Mesenchymal stem cell (in vitro differentiated cells and primary cell): ENCODE measurements at regions not wholly inside any gene's neighbourhood (a gene's known extent, or its start where the extent isn't known, plus 50 kb on each side); places are given as distances from the start of the nearest gene placed in this dataset.
"Not testable (repeated sequence)": the region's sequence is repeated elsewhere in the genome, so short reads cannot be mapped to it uniquely, and the experiment has no call there.

Experiments
- DNase-seq: peaks from one replicate; pipeline ENCODE4 v3.0.0-alpha.2; 2013
- H2AFZ ChIP-seq: one replicate; pipeline ENCODE4 v1.6.1; 2013; ENCODE audit warnings: low read depth, mild to moderate bottlenecking, control low read depth, inconsistent platforms, low read length, moderate library complexity
- H2AK5ac ChIP-seq: 2 replicates; pipeline ENCODE4 v1.6.1; 2013; ENCODE audit warnings: low read length, moderate library complexity, mild to moderate bottlenecking, inconsistent platforms; ENCODE audit not compliant: severe bottlenecking
- H2BK120ac ChIP-seq: one replicate; pipeline ENCODE4 v1.6.1; 2013; ENCODE audit warnings: low read depth, mild to moderate bottlenecking, inconsistent platforms, low read length, moderate library complexity
- H2BK12ac ChIP-seq, 2 experiments: one replicate each; pipeline ENCODE4 v1.6.1; 2013; ENCODE audit warnings: inconsistent platforms in 2 of 2, low read length in 2 of 2, mild to moderate bottlenecking in 2 of 2, moderate library complexity in 2 of 2, control low read depth in 1 of 2
- H2BK15ac ChIP-seq: one replicate; pipeline ENCODE4 v1.6.1; 2013; ENCODE audit warnings: mild to moderate bottlenecking, low read depth, inconsistent platforms; ENCODE audit not compliant: poor library complexity, severe bottlenecking
- H2BK5ac ChIP-seq: 2 replicates; pipeline ENCODE4 v1.6.1; 2013; ENCODE audit warnings: low read depth, mild to moderate bottlenecking, low read length, control low read depth, inconsistent platforms; ENCODE audit not compliant: poor library complexity, severe bottlenecking
- H3K14ac ChIP-seq, 2 experiments: one replicate each; pipeline ENCODE4 v1.6.1; 2013; ENCODE audit warnings: inconsistent platforms in 2 of 2, low read length in 2 of 2, control low read depth in 1 of 2, mild to moderate bottlenecking in 1 of 2, moderate library complexity in 1 of 2
- H3K18ac ChIP-seq, 2 experiments: one replicate each; pipeline ENCODE4 v1.6.1; 2013; ENCODE audit warnings: inconsistent platforms in 2 of 2, low read length in 2 of 2, control low read depth in 1 of 2, low read depth in 1 of 2, mild to moderate bottlenecking in 1 of 2
- H3K23ac ChIP-seq, 2 experiments: one replicate each; pipeline ENCODE4 v1.6.1; 2013; ENCODE audit warnings: inconsistent platforms in 2 of 2, low read length in 2 of 2, mild to moderate bottlenecking in 2 of 2, moderate library complexity in 2 of 2, control low read depth in 1 of 2
- H3K27ac ChIP-seq: 2 replicates; pipeline ENCODE4 v1.5.1; 2013; ENCODE audit warnings: mild to moderate bottlenecking, moderate library complexity, low read length, control low read depth, inconsistent platforms; ENCODE audit not compliant: poor library complexity, severe bottlenecking
- H3K27me3 ChIP-seq, 2 experiments: 2 replicates each; pipeline versions ENCODE4 v1.6.1 to v1.7.0; 2013; ENCODE audit warnings: low read length in 2 of 2, mild to moderate bottlenecking in 2 of 2, moderate library complexity in 2 of 2, control low read depth in 1 of 2, inconsistent platforms in 1 of 2; ENCODE audit not compliant: control insufficient read depth in 1 of 2, insufficient read depth in 1 of 2
- H3K36me3 ChIP-seq, 2 experiments: 2 replicates each; pipeline versions ENCODE4 v1.6.1 to v1.7.0; 2013; ENCODE audit warnings: low read length in 2 of 2, control low read depth in 1 of 2, inconsistent platforms in 1 of 2, low read depth in 1 of 2, mild to moderate bottlenecking in 1 of 2; ENCODE audit not compliant: insufficient read depth in 2 of 2, control insufficient read depth in 1 of 2
- H3K4ac ChIP-seq, 2 experiments: one replicate each; pipeline ENCODE4 v1.6.1; 2013; ENCODE audit warnings: inconsistent platforms in 2 of 2, low read length in 2 of 2, mild to moderate bottlenecking in 2 of 2, moderate library complexity in 2 of 2, control low read depth in 1 of 2, low read depth in 1 of 2
- H3K4me1 ChIP-seq: 2 replicates; pipeline ENCODE4 v1.6.1; 2013; ENCODE audit warnings: low read depth, low read length, control low read depth; ENCODE audit not compliant: control insufficient read depth, insufficient read depth
- H3K4me2 ChIP-seq: 2 replicates; pipeline ENCODE4 v1.6.1; 2013; ENCODE audit warnings: low read length, mild to moderate bottlenecking, inconsistent platforms; ENCODE audit not compliant: poor library complexity, severe bottlenecking
- H3K4me3 ChIP-seq, 2 experiments: 2 replicates each; pipeline versions ENCODE4 v1.5.1 to v1.7.0; 2013; ENCODE audit warnings: low read length in 2 of 2, mild to moderate bottlenecking in 2 of 2, control low read depth in 1 of 2, low read depth in 1 of 2; ENCODE audit not compliant: insufficient read depth in 1 of 2
- H3K79me1 ChIP-seq: replicated peaks from 2 replicates; pipeline ENCODE4 v1.6.1; 2013; ENCODE audit warnings: mild to moderate bottlenecking, control low read depth, low read length, inconsistent platforms; ENCODE audit not compliant: poor library complexity, severe bottlenecking
- H3K9ac ChIP-seq: 2 replicates; pipeline ENCODE4 v1.7.0; 2013; ENCODE audit warnings: mild to moderate bottlenecking, low read length, moderate library complexity
- H3K9me3 ChIP-seq: 2 replicates; pipeline ENCODE4 v1.7.0; 2013; ENCODE audit warnings: mild to moderate bottlenecking, low read length; ENCODE audit not compliant: control insufficient read depth
- H4K8ac ChIP-seq: one replicate; pipeline ENCODE4 v1.6.1; 2013; ENCODE audit warnings: inconsistent platforms, mild to moderate bottlenecking, low read length, moderate library complexity
- H4K91ac ChIP-seq: one replicate; pipeline ENCODE4 v1.6.1; 2013; ENCODE audit warnings: mild to moderate bottlenecking, low read length, inconsistent platforms
- WGBS: methylation state at CpG from one replicate; pipeline ENCODE4 v1.1.7; 2013; ENCODE audit warnings: mixed read lengths; 5-methylcytosine and 5-hydroxymethylcytosine counted together

GRCh38 chr12:131310227-131310969 lies 356.7 kb downstream of the ADGRD1 start:
- not testable (repeated sequence) for H3K79me1 ChIP-seq, H2BK12ac ChIP-seq, H3K4ac ChIP-seq, H2BK5ac ChIP-seq, H3K9ac ChIP-seq, H4K91ac ChIP-seq, H3K23ac ChIP-seq, H4K8ac ChIP-seq, H3K18ac ChIP-seq, H2AK5ac ChIP-seq, H3K9me3 ChIP-seq, H2AFZ ChIP-seq, H2BK120ac ChIP-seq, H3K36me3 ChIP-seq, H3K4me3 ChIP-seq, H3K4me1 ChIP-seq, H3K4me2 ChIP-seq, H2BK15ac ChIP-seq, DNase-seq, H3K14ac ChIP-seq, H3K27ac ChIP-seq
- peaks cover 0 to 24% of the 10 kb centered on the region in 2 experiments for H3K27me3 ChIP-seq
- 75% methylated on average over 16 of the region's 22 CpGs for WGBS

GRCh38 chr12:131311279-131311722 lies 357.6 kb downstream of the ADGRD1 start:
- H2AK5ac ChIP-seq, H3K36me3 ChIP-seq, H2BK120ac ChIP-seq, H3K4ac ChIP-seq, H3K9me3 ChIP-seq, H3K4me3 ChIP-seq, H3K18ac ChIP-seq, H3K14ac ChIP-seq, H3K4me2 ChIP-seq, H4K91ac ChIP-seq, H4K8ac ChIP-seq, H2BK12ac ChIP-seq, H3K27ac ChIP-seq, H3K23ac ChIP-seq, H2BK15ac ChIP-seq, H2BK5ac ChIP-seq, H3K9ac ChIP-seq, H3K79me1 ChIP-seq, H3K4me1 ChIP-seq, H2AFZ ChIP-seq, DNase-seq: not testable (repeated sequence)
- 23% methylated on average over 10 of the region's 12 CpGs for WGBS
- peaks cover 0 to 24% of the 10 kb centered on the region in 2 experiments for H3K27me3 ChIP-seq

- Histone ChIP-seq H3K14ac (no peak overlapping the region), H3K27me3 (peaks cover 0 to 24% of the 10 kb centered on the region in 2 experiments), H3K27ac (no peak overlapping the region), H3K23ac (no peak overlapping the region), H2BK120ac (no peak overlapping the region), H3K4me3 (no peak overlapping the region), H3K4ac (no peak overlapping the region), H2BK5ac (no peak overlapping the region), H3K4me2 (no peak overlapping the region), H3K9me3 (no peaks in the 10 kb centered on the region), H2AK5ac (no peak overlapping the region), H2AFZ (no peak overlapping the region), H3K4me1 (no peaks in the 10 kb centered on the region), H4K91ac (no peak overlapping the region), H3K18ac (no peak overlapping the region), H3K79me1 (no peaks in the 10 kb centered on the region), H3K9ac (no peak overlapping the region), H2BK15ac (no peak overlapping the region), H4K8ac (no peak overlapping the region), H3K36me3 (no peaks in the 10 kb centered on the region), H2BK12ac (no peak overlapping the region)
- 45% methylated on average over 10 of the region's 10 CpGs for WGBS
- DNase-seq: no peak
These were observed 358.1 kb downstream of the ADGRD1 start for GRCh38 chr12:131311764-131312163.

- H3K36me3 ChIP-seq, H3K4me2 ChIP-seq, H3K27ac ChIP-seq, H3K18ac ChIP-seq, H2AFZ ChIP-seq, H3K9ac ChIP-seq, DNase-seq, H3K4ac ChIP-seq, H4K91ac ChIP-seq, H2BK120ac ChIP-seq, H4K8ac ChIP-seq, H3K79me1 ChIP-seq, H2AK5ac ChIP-seq, H2BK5ac ChIP-seq, H3K4me3 ChIP-seq, H3K14ac ChIP-seq, H3K4me1 ChIP-seq, H3K23ac ChIP-seq, H2BK15ac ChIP-seq, H3K9me3 ChIP-seq, H2BK12ac ChIP-seq: not testable (repeated sequence)
- H3K27me3 ChIP-seq: peaks cover 0 to 24% of the 10 kb centered on the region in 2 experiments
- 67% methylated on average over 4 of the region's 9 CpGs for WGBS
These were observed 358.7 kb downstream of the ADGRD1 start for GRCh38 chr12:131312382-131312781.
